HEK293T (cell line): ENCODE measurements at regions not wholly inside any gene's neighbourhood (a gene's known extent, or its start where the extent isn't known, plus 50 kb on each side); places are given as distances from the start of the nearest gene placed in this dataset.

ENCODE experiments used
- BHLHE40 ChIP-seq: fragments of 450-650 bp; IDR thresholded peaks from 2 replicates; pipeline ENCODE4 v1.6.1; 2016; ENCODE audit warnings: mild to moderate bottlenecking, moderate library complexity, borderline replicate concordance
- ELF4 ChIP-seq: fragments of 450-650 bp; IDR thresholded peaks from 2 replicates; pipeline ENCODE4 v1.6.1; 2017; ENCODE audit warnings: antibody characterized with exemption
- FOXA1 ChIP-seq: fragments of 450-650 bp; IDR thresholded peaks from 2 replicates; pipeline ENCODE4 v1.6.1; 2016; ENCODE audit warnings: mild to moderate bottlenecking
- FOXK2 ChIP-seq: fragments of 450-650 bp; IDR thresholded peaks from 2 replicates; pipeline ENCODE4 v1.6.1; 2016; ENCODE audit warnings: mild to moderate bottlenecking
- FOXM1 ChIP-seq: fragments of 450-650 bp; IDR thresholded peaks from 2 replicates; pipeline ENCODE4 v1.6.1; 2017; ENCODE audit warnings: mild to moderate bottlenecking, borderline replicate concordance
- NFRKB ChIP-seq: fragments of 450-650 bp; IDR thresholded peaks from 2 replicates; pipeline ENCODE4 v1.6.1; 2016; ENCODE audit warnings: mild to moderate bottlenecking, moderate library complexity
- PKNOX1 ChIP-seq: fragments of 450-650 bp; IDR thresholded peaks from 2 replicates; pipeline ENCODE4 v1.6.1; 2016
- SUZ12 ChIP-seq: fragments of 450-650 bp; IDR thresholded peaks from 2 replicates; pipeline ENCODE4 v1.6.1; 2016; ENCODE audit warnings: mild to moderate bottlenecking
- TARDBP ChIP-seq: fragments of 450-650 bp; IDR thresholded peaks from 2 replicates; pipeline ENCODE4 v1.6.1; 2016

GRCh38 chr17:33983824-33984574 is 271.1 kb upstream of the CCL2 start:
- TF ChIP-seq FOXA1: no peak
- no peak for TF ChIP-seq NFRKB
- no peak for TF ChIP-seq FOXM1
- TF ChIP-seq BHLHE40: no peak
- TF ChIP-seq TARDBP: no peak
- no peak for TF ChIP-seq ELF4
- TF ChIP-seq PKNOX1: no peak
- TF ChIP-seq FOXK2: no peak
- TF ChIP-seq SUZ12: no peak
